ENCODE measurements at regions not wholly inside any gene's neighbourhood (a gene's known extent, or its start where the extent isn't known, plus 50 kb on each side); places are given as distances from the start of the nearest gene placed in this dataset.

DNA sequence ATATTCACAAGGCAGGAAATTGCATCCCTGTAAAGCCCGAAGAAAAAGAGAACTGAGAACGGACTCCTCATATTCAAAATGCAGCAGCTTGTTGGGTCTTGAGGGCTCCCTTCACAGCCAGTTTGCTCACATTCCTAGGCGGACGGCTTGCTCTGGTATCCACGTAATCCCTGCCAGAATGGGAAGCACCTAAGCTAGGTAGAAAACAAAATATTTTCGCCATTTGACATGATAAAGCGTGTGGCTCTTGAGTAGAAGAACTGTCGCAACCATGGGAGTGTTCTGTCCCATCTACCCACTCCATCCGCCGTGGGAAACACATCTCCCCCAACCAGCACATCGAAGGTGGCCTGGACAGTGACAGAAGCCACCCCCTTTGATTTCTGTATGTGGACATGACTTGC is 183.1 kb downstream of the GAS1 start:
- TF ChIP-seq, protein P1, sequence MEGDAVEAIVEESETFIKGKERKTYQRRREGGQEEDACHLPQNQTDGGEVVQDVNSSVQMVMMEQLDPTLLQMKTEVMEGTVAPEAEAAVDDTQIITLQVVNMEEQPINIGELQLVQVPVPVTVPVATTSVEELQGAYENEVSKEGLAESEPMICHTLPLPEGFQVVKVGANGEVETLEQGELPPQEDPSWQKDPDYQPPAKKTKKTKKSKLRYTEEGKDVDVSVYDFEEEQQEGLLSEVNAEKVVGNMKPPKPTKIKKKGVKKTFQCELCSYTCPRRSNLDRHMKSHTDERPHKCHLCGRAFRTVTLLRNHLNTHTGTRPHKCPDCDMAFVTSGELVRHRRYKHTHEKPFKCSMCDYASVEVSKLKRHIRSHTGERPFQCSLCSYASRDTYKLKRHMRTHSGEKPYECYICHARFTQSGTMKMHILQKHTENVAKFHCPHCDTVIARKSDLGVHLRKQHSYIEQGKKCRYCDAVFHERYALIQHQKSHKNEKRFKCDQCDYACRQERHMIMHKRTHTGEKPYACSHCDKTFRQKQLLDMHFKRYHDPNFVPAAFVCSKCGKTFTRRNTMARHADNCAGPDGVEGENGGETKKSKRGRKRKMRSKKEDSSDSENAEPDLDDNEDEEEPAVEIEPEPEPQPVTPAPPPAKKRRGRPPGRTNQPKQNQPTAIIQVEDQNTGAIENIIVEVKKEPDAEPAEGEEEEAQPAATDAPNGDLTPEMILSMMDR (conservative IDR thresholded peaks at IDR 0.05; ENCODE audit: low read depth, low read length): no peak
- TF ChIP-seq EZH2 (IDR thresholded peaks at IDR 0.05; ENCODE audit: low read length, unreplicated experiment): no peak
- no peak for TF ChIP-seq EZH2phosphoT487 (IDR thresholded peaks at IDR 0.05; ENCODE audit: borderline replicate concordance, low read length)

Data from PC-3 (cell line).